CD14-positive monocyte (primary cell): ENCODE measurements at regions not wholly inside any gene's neighbourhood (a gene's known extent, or its start where the extent isn't known, plus 50 kb on each side); places are given as distances from the start of the nearest gene placed in this dataset.

Experiments
- DNase-seq, 3 donors: peaks; one replicate each; pipeline ENCODE4 v3.0.0-alpha.2; 2011 to 2022
- H2AFZ ChIP-seq: 2 replicates; pipeline ENCODE4 v1.6.0; 2012; ENCODE audit warnings: mild to moderate bottlenecking, low read depth, low read length, inconsistent platforms; ENCODE audit not compliant: insufficient read depth, poor library complexity, severe bottlenecking
- H3K27ac ChIP-seq, 2 donors: 1 replicate in 1 of 2; 2 replicates in 1 of 2; pipeline ENCODE4 v1.5.1; 2012 to 2013; ENCODE audit warnings: low read length in 2 of 2, control low read depth in 1 of 2, inconsistent platforms in 1 of 2, low read depth in 1 of 2, mild to moderate bottlenecking in 1 of 2
- H3K27me3 ChIP-seq, 2 donors: one replicate each; pipeline versions ENCODE4 v1.6.0 to v1.6.1; 2011 to 2013; ENCODE audit warnings: low read length in 2 of 2; ENCODE audit not compliant: control insufficient read depth in 2 of 2, insufficient read depth in 2 of 2
- H3K36me3 ChIP-seq, 2 donors: replicated peaks in 1 of 2; 1 replicate in 1 of 2; 2 replicates in 1 of 2; pipeline versions ENCODE4 v1.5.1 to v1.6.1; 2012 to 2013; ENCODE audit warnings: low read length in 2 of 2, control low read depth in 1 of 2, inconsistent platforms in 1 of 2, mild to moderate bottlenecking in 1 of 2; ENCODE audit not compliant: insufficient read depth in 2 of 2, control insufficient read depth in 1 of 2
- H3K4me1 ChIP-seq, 2 donors: 1 replicate in 1 of 2; 2 replicates in 1 of 2; pipeline versions ENCODE4 v1.5.1 to v1.6.1; 2012 to 2013; ENCODE audit warnings: low read length in 2 of 2, control low read depth in 1 of 2, inconsistent platforms in 1 of 2, mild to moderate bottlenecking in 1 of 2, moderate library complexity in 1 of 2; ENCODE audit not compliant: insufficient read depth in 2 of 2, control insufficient read depth in 1 of 2
- H3K4me2 ChIP-seq: replicated peaks from 2 replicates; pipeline ENCODE3; 2012; ENCODE audit warnings: low read length, moderate library complexity, mild to moderate bottlenecking; ENCODE audit not compliant: poor library complexity, severe bottlenecking; ENCODE audit errors: extremely low read depth
- H3K4me3 ChIP-seq, 3 experiments: fragments of 200-600 bp in 1 of 3; sonication (generic) in 1 of 3; replicated peaks in 1 of 3; 1 replicate in 2 of 3; 2 replicates in 1 of 3; pipeline ENCODE4 v1.5.1; 2011 to 2013; ENCODE audit warnings: low read length in 3 of 3, mild to moderate bottlenecking in 3 of 3, control low read depth in 2 of 3, low read depth in 2 of 3, inconsistent platforms in 1 of 3, moderate library complexity in 1 of 3
- H3K79me2 ChIP-seq: 2 replicates; pipeline ENCODE4 v1.6.0; 2012; ENCODE audit warnings: mild to moderate bottlenecking, control low read depth, inconsistent platforms, low read length, moderate library complexity; ENCODE audit not compliant: insufficient read depth
- H3K9ac ChIP-seq: 2 replicates; pipeline ENCODE4 v1.6.0; 2017; ENCODE audit warnings: low read length, mild to moderate bottlenecking; ENCODE audit not compliant: insufficient read depth, poor library complexity, severe bottlenecking
- H3K9me3 ChIP-seq, 2 donors: replicated peaks in 1 of 2; 1 replicate in 1 of 2; 2 replicates in 1 of 2; pipeline versions ENCODE4 v1.5.1 to v1.6.1; 2012 to 2013; ENCODE audit warnings: low read length in 2 of 2, control low read depth in 1 of 2; ENCODE audit not compliant: control insufficient read depth in 1 of 2, insufficient read depth in 1 of 2
- H4K20me1 ChIP-seq: 2 replicates; pipeline ENCODE4 v1.6.0; 2012; ENCODE audit warnings: mild to moderate bottlenecking, low read length, control low read depth, moderate library complexity; ENCODE audit not compliant: insufficient read depth
- H3K27ac Mint-ChIP-seq, 7 donors: one replicate each; pipeline ENCODE4 v1.8.0; 2020; ENCODE audit warnings: mild to moderate bottlenecking in 7 of 7, mixed read lengths in 7 of 7, moderate library complexity in 6 of 7, inconsistent platforms in 2 of 7
- H3K27me3 Mint-ChIP-seq, 3 donors: one replicate each; pipeline ENCODE4 v1.8.0; 2021 to 2022; ENCODE audit warnings: low read depth in 3 of 3, mild to moderate bottlenecking in 3 of 3, mixed read lengths in 3 of 3, moderate library complexity in 3 of 3, inconsistent platforms in 1 of 3
- H3K36me3 Mint-ChIP-seq, 2 donors: one replicate each; pipeline ENCODE4 v1.8.0; 2020; ENCODE audit warnings: mixed read lengths in 2 of 2, inconsistent platforms in 1 of 2, mild to moderate bottlenecking in 1 of 2
- H3K4me1 Mint-ChIP-seq: one replicate; pipeline ENCODE4 v1.8.0; 2020; ENCODE audit warnings: mild to moderate bottlenecking, mixed read lengths
- H3K4me3 Mint-ChIP-seq, 2 donors: one replicate each; pipeline ENCODE4 v1.8.0; 2020; ENCODE audit warnings: mild to moderate bottlenecking in 2 of 2, mixed read lengths in 2 of 2, moderate library complexity in 1 of 2
- H3K9me3 Mint-ChIP-seq, 7 donors: one replicate each; pipeline ENCODE4 v1.8.0; 2020 to 2022; ENCODE audit warnings: mixed read lengths in 7 of 7, mild to moderate bottlenecking in 6 of 7, moderate library complexity in 6 of 7, inconsistent platforms in 2 of 7
- WGBS: methylation state at CpG from one replicate; pipeline ENCODE4 v1.1.5; 2013; ENCODE audit warnings: missing lambda C conversion rate; ENCODE audit not compliant: insufficient coverage; 5-methylcytosine and 5-hydroxymethylcytosine counted together
- intact Hi-C, 2 donors: fragments of 100-400 bp; cut with micrococcal nuclease; formaldehyde crosslinking; loops; one replicate each; pipeline versions ENCODE4 v1.15.0 to v1.15.1; 2023
- TF ChIP-seq, protein P1 (sequence below): fragments of 200-600 bp; IDR thresholded peaks from one replicate; pipeline ENCODE4 v1.8.0; 2022; ENCODE audit warnings: antibody characterized with exemption, mild to moderate bottlenecking

DNA sequence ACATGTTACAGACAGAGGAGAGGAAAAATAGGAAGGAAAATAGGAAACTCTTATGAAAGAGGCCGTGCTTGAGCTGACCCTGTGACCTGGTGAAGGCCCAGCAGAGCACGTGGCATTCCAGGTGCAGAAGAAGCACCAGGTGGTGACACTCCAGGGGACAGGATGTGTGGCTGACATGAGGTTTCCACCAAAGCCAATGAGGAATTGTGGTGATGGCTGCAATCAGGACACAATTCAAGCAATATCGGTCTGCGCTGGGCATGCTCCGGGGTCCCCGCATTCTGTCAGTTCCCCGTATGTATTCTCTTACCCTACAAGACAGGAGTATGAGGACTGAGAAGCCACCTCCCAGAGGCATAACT, 504.2 kb downstream of the EIPR1 start:
- no peaks in the 10 kb centered on the region for H3K36me3 Mint-ChIP-seq
- intact Hi-C loops, result no loop called here
- no peak overlapping the region for H3K27ac Mint-ChIP-seq
- no peak overlapping the region for H3K4me3 Mint-ChIP-seq
- Histone ChIP-seq H3K9ac (no peak overlapping the region), H3K27ac (no peak overlapping the region), H3K9me3 (no peaks in the 10 kb centered on the region), H2AFZ (no peak overlapping the region), H3K4me2 (no peak overlapping the region), H3K4me3 (no peak overlapping the region), H3K27me3 (no peaks in the 10 kb centered on the region), H3K79me2 (no peaks in the 10 kb centered on the region), H3K4me1 (no peaks in the 10 kb centered on the region), H3K36me3 (no peaks in the 10 kb centered on the region), H4K20me1 (no peaks in the 10 kb centered on the region)
- no peak for DNase-seq
- peaks cover 0 to 2% (median 0%) of the 10 kb centered on the region in 3 donors for H3K27me3 Mint-ChIP-seq
- WGBS, result 62% methylated on average over 4 of the region's 7 CpGs
- H3K4me1 Mint-ChIP-seq, result no peaks in the 10 kb centered on the region
- H3K9me3 Mint-ChIP-seq, result peaks cover 0 to 7% (median 2%) of the 10 kb centered on the region in 7 donors
- TF ChIP-seq, protein P1, sequence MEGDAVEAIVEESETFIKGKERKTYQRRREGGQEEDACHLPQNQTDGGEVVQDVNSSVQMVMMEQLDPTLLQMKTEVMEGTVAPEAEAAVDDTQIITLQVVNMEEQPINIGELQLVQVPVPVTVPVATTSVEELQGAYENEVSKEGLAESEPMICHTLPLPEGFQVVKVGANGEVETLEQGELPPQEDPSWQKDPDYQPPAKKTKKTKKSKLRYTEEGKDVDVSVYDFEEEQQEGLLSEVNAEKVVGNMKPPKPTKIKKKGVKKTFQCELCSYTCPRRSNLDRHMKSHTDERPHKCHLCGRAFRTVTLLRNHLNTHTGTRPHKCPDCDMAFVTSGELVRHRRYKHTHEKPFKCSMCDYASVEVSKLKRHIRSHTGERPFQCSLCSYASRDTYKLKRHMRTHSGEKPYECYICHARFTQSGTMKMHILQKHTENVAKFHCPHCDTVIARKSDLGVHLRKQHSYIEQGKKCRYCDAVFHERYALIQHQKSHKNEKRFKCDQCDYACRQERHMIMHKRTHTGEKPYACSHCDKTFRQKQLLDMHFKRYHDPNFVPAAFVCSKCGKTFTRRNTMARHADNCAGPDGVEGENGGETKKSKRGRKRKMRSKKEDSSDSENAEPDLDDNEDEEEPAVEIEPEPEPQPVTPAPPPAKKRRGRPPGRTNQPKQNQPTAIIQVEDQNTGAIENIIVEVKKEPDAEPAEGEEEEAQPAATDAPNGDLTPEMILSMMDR, result no peak

GRCh38 chr2:2872713-2873449, 504.7 kb downstream of the EIPR1 start:
- intact Hi-C loops, result no loop called here
- H4K20me1 ChIP-seq, result no peaks in the 10 kb centered on the region
- no peak overlapping the region for H3K27ac ChIP-seq
- no peaks in the 10 kb centered on the region for H3K4me1 Mint-ChIP-seq
- 91% methylated on average over 3 of the region's 3 CpGs for WGBS
- H3K27me3 ChIP-seq, result no peaks in the 10 kb centered on the region
- peaks cover 0 to 2% (median 0%) of the 10 kb centered on the region in 3 donors for H3K27me3 Mint-ChIP-seq
- no peak overlapping the region for H3K4me2 ChIP-seq
- H3K4me3 ChIP-seq, result no peak overlapping the region
- no peaks in the 10 kb centered on the region for H3K36me3 Mint-ChIP-seq
- TF ChIP-seq, protein P1, result no peak
- no peaks in the 10 kb centered on the region for H3K36me3 ChIP-seq
- H3K27ac Mint-ChIP-seq, result no peak overlapping the region
- no peaks in the 10 kb centered on the region for H3K4me1 ChIP-seq
- H3K4me3 Mint-ChIP-seq, result no peak overlapping the region
- no peak for DNase-seq
- peaks cover 0 to 3% (median 1%) of the 10 kb centered on the region in 7 donors for H3K9me3 Mint-ChIP-seq
- no peaks in the 10 kb centered on the region for H3K79me2 ChIP-seq
- no peaks in the 10 kb centered on the region for H3K9me3 ChIP-seq
- no peak overlapping the region for H2AFZ ChIP-seq
- H3K9ac ChIP-seq, result no peak overlapping the region
